HL-60 (cell line): ENCODE measurements at regions not wholly inside any gene's neighbourhood (a gene's known extent, or its start where the extent isn't known, plus 50 kb on each side); places are given as distances from the start of the nearest gene placed in this dataset.

Source experiments
- DNase-seq, 2 experiments: peaks; one replicate each; pipeline ENCODE4 v3.0.0-alpha.2; 2010 to 2020; ENCODE audit warnings: low read depth in 1 of 2, low spot score in 1 of 2
- H3K27ac ChIP-seq: fragments of 250-450 bp; sonication (Bioruptor Pico); replicated peaks from 2 replicates; pipeline ENCODE4 v1.5.1; 2020; ENCODE audit warnings: mild to moderate bottlenecking, moderate library complexity
- H3K27me3 ChIP-seq: fragments of 250-450 bp; sonication (Bioruptor Pico); 2 replicates; pipeline ENCODE4 v1.5.1; 2021; ENCODE audit warnings: mild to moderate bottlenecking, moderate library complexity; ENCODE audit not compliant: insufficient read depth, poor library complexity, severe bottlenecking
- H3K4me3 ChIP-seq: replicated peaks from 2 replicates; pipeline ENCODE4 v1.5.1; 2011; ENCODE audit warnings: mild to moderate bottlenecking, control low read depth, low read length; ENCODE audit not compliant: insufficient read depth
- CTCF ChIP-seq: IDR thresholded peaks from one replicate; pipeline ENCODE4 v1.5.1; 2011; ENCODE audit warnings: low read length, control low read depth, inconsistent platforms; ENCODE audit not compliant: insufficient read depth
- GABPA ChIP-seq: IDR thresholded peaks from 2 replicates; pipeline ENCODE4 v1.6.1; 2012; ENCODE audit warnings: low read depth
- POLR2AphosphoS5 ChIP-seq: IDR thresholded peaks from 2 replicates; pipeline ENCODE4 v1.6.1; 2012; ENCODE audit warnings: low read depth
- REST ChIP-seq: IDR thresholded peaks from 2 replicates; pipeline ENCODE4 v1.6.1; 2012; ENCODE audit warnings: low read depth; ENCODE audit not compliant: insufficient replicate concordance
- SPI1 ChIP-seq: IDR thresholded peaks from 2 replicates; pipeline ENCODE4 v1.6.1; 2012; ENCODE audit warnings: low read depth, mild to moderate bottlenecking, borderline replicate concordance

DNA sequence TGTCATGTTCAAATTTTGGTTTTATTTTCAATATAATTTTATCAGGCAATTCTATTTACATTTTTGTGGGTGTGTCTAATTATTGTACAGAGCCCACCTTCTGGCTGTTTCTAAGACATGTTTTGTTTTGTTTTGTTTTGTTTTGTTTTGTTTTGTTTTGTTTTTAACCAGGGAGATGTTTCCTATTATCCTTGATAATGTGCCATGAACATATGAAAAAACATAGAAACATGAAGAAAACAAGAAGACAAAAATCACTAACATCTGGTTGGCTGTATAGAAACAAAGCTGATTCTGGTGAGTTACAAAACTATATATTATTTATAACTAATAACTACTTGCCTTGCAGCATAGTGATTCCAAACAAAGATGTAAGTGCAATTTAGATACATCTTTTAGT lies 128.1 kb upstream of the TRPC4 start:
- Histone ChIP-seq H3K4me3 (no peak overlapping the region), H3K27ac (no peak overlapping the region), H3K27me3 (no peaks in the 10 kb centered on the region)
- TF ChIP-seq CTCF (no peak), GABPA (no peak), POLR2AphosphoS5 (no peak), REST (no peak), SPI1 (no peak)
- no peak for DNase-seq

GRCh38 chr13:37995092-37995491 lies 125.5 kb upstream of the TRPC4 start:
- Histone ChIP-seq H3K4me3 (no peak overlapping the region), H3K27me3 (no peaks in the 10 kb centered on the region), H3K27ac (no peak overlapping the region)
- DNase-seq = no peak
- no peak for TF ChIP-seq REST
- TF ChIP-seq POLR2AphosphoS5 = no peak
- no peak for TF ChIP-seq SPI1
- TF ChIP-seq CTCF = no peak
- no peak for TF ChIP-seq GABPA

GRCh38 chr13:37986811-37987210 lies 117.2 kb upstream of the TRPC4 start:
- H3K4me3 ChIP-seq = no peak overlapping the region
- no peak for TF ChIP-seq REST
- TF ChIP-seq SPI1 = no peak
- TF ChIP-seq GABPA = no peak
- no peak for TF ChIP-seq CTCF
- no peak for TF ChIP-seq POLR2AphosphoS5
- H3K27ac ChIP-seq = no peak overlapping the region
- H3K27me3 ChIP-seq = no peaks in the 10 kb centered on the region
- DNase-seq = no peak
